Midbrain (tissue), 1 donor: ENCODE measurements at regions not wholly inside any gene's neighbourhood (a gene's known extent, or its start where the extent isn't known, plus 50 kb on each side); places are given as distances from the start of the nearest gene placed in this dataset.

Experiments
- DNase-seq: peaks from one replicate; lab custom pipeline; 2025; lab: John Stamatoyannopoulos, UW

- DNase-seq: no peak
These were observed 292.1 kb downstream of the GASK1B start for GRCh38 chr4:157880761-157881160.

GRCh38 chr4:157854819-157855218, 318.0 kb downstream of the GASK1B start:
- no peak for DNase-seq

GRCh38 chr4:157840648-157841047, 332.2 kb downstream of the GASK1B start:
- no peak for DNase-seq

- DNase-seq: no peak
These were observed 332.8 kb downstream of the GASK1B start for GRCh38 chr4:157840034-157840433.

GRCh38 chr4:157838366-157838765, 334.5 kb downstream of the GASK1B start:
- no peak for DNase-seq

GRCh38 chr4:157837071-157837703, 335.6 kb downstream of the GASK1B start:
- no peak for DNase-seq

- no peak for DNase-seq
These were observed 340.2 kb downstream of the GASK1B start for GRCh38 chr4:157832596-157832995.

GRCh38 chr4:157824021-157824420, 348.8 kb downstream of the GASK1B start:
- DNase-seq: no peak

- no peak for DNase-seq
These were observed 351.0 kb downstream of the GASK1B start for GRCh38 chr4:157821814-157822213.

GRCh38 chr4:157819693-157820464, 352.9 kb downstream of the GASK1B start:
- DNase-seq: no peak

GRCh38 chr4:157818946-157819692, 353.7 kb downstream of the GASK1B start:
- DNase-seq: no peak

GRCh38 chr4:157810137-157810774, 362.6 kb downstream of the GASK1B start:
- DNase-seq: no peak

GRCh38 chr4:157808796-157809383, 363.9 kb downstream of the GASK1B start:
- DNase-seq: no peak

GRCh38 chr4:157806184-157806583, 366.6 kb downstream of the GASK1B start:
- no peak for DNase-seq

GRCh38 chr4:157804986-157805385, 367.8 kb downstream of the GASK1B start:
- DNase-seq: no peak

- DNase-seq: no peak
These were observed 368.8 kb downstream of the GASK1B start for GRCh38 chr4:157803845-157804521.

GRCh38 chr4:157803421-157803820, 369.4 kb downstream of the GASK1B start:
- no peak for DNase-seq

- DNase-seq: no peak
These were observed 377.3 kb downstream of the GASK1B start for GRCh38 chr4:157795495-157795894.

- DNase-seq: no peak
These were observed 380.1 kb downstream of the GASK1B start for GRCh38 chr4:157792716-157793115.

- DNase-seq: no peak
These were observed 381.6 kb downstream of the GASK1B start for GRCh38 chr4:157791236-157791635.

- DNase-seq: no peak
These were observed 385.2 kb downstream of the GASK1B start for GRCh38 chr4:157787618-157788017.
